PC-3 (cell line): ENCODE measurements at regions not wholly inside any gene's neighbourhood (a gene's known extent, or its start where the extent isn't known, plus 50 kb on each side); places are given as distances from the start of the nearest gene placed in this dataset.

Experiments used
- CTCF ChIP-seq: fragments of 300-600 bp; sonication (generic); conservative IDR thresholded peaks from 2 replicates; pipeline ENCODE4 v1.5.1; 2017; ENCODE audit warnings: antibody characterized with exemption, low read depth, mild to moderate bottlenecking, low read length
- EZH2 ChIP-seq: fragments of 300-600 bp; sonication (generic); IDR thresholded peaks from one replicate; pipeline ENCODE4 v1.6.1; 2017; ENCODE audit warnings: antibody characterized with exemption, mild to moderate bottlenecking, low read length; ENCODE audit not compliant: unreplicated experiment

- TF ChIP-seq EZH2 (no peak), CTCF (no peak)
Observed at GRCh38 chr2:134197445-134197844, 56.4 kb upstream of the MGAT5 start.
